ENCODE measurements at regions not wholly inside any gene's neighbourhood (a gene's known extent, or its start where the extent isn't known, plus 50 kb on each side); places are given as distances from the start of the nearest gene placed in this dataset.

DNA sequence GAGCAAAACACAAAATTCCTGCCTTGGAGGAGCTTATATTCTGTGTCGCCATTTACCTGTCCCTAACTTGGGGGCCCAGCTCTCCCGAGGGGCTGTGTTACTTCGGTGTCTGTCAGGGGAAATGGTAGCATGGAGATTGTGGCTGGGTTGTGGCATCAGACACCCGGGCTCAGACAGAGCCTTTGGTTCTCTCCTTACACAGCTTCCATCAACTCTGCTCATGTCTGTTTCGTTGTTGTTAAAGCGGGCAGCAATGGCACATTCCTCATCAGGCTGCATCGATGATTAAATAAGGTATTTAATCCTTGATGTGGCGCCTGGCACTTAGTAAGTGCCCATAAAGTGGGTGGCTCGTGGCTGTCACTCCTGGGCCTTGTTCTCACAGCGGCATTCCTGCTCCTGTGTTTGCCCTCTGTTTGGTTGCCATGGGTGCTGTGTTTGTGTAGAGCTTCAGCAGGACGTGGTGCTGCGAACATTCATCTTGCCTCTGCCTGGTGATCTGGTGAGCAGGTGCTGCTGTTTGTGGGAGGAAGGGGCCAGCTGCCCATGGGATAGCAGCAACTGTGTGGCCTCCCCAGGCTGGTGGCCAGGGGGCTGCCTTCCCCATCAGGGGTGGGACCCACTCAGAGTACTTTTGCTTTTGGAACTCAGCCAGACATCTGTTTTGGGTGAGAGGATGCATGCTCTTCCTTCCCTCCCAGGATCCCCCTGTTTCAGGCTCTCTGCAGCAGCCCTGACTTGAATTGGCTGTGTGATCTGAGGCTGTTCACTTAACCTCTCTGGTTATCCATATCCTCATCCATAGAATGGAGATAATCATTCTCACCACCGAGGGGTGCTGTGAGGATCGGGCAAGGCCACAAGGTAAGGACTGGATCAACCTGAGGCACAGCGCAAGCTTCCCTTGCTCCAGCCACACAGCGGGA is 207.2 kb upstream of the SVIL start:
- Histone ChIP-seq H3K4me3 (no peak overlapping the region), H3K27me3 (no peaks in the 10 kb centered on the region), H3K4me1 (peaks cover 13% of the 10 kb centered on the region), H3K36me3 (no peaks in the 10 kb centered on the region), H3K27ac (no peak overlapping the region), H3K9me3 (replicated peaks) (no peaks in the 10 kb centered on the region; the same call in 1 of the 2 replicates)
- peak; percentile 94 to 95 for DNase-seq

DNA sequence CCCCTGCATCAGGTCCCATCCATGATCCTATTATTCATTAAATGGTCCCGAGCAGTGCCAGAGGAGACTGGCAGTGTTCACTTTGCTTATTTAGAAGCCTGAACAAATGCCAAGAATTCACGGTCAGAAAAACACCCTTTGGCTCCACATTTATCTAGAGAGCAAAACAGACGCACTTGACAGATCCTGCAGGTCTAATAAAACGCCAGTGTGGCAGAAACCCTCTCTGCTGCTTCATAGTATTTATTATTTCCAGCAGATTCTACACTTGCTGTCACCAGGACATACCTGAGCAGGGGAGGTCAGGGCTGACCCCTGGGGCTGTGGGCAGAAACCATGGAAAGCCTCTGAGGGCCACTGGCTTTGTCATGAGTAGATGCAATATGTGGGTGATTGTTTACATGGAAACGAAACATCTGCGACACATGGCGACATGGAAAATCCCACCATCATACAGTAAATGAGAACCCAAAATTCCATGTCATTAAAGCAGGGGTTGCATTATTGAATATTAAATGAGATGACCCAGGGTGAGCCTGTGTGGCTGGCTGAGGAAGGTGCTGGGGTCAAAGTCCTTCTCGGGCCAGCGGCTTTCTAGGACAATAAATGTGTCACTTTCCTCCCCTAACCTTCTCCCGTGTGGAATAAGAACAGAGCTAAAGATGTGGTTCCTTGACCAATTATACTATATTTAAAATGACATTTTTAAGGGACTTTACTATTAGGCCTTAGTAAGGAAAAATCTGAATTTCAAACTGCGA is 205.9 kb upstream of the SVIL start:
- Histone ChIP-seq H3K27ac (no peak overlapping the region), H3K4me1 (peaks cover 13% of the 10 kb centered on the region), H3K36me3 (no peaks in the 10 kb centered on the region), H3K27me3 (no peaks in the 10 kb centered on the region), H3K9me3 (replicated peaks) (no peaks in the 10 kb centered on the region; the same call in 1 of the 2 replicates), H3K4me3 (no peak overlapping the region)
- no peak for DNase-seq

DNA sequence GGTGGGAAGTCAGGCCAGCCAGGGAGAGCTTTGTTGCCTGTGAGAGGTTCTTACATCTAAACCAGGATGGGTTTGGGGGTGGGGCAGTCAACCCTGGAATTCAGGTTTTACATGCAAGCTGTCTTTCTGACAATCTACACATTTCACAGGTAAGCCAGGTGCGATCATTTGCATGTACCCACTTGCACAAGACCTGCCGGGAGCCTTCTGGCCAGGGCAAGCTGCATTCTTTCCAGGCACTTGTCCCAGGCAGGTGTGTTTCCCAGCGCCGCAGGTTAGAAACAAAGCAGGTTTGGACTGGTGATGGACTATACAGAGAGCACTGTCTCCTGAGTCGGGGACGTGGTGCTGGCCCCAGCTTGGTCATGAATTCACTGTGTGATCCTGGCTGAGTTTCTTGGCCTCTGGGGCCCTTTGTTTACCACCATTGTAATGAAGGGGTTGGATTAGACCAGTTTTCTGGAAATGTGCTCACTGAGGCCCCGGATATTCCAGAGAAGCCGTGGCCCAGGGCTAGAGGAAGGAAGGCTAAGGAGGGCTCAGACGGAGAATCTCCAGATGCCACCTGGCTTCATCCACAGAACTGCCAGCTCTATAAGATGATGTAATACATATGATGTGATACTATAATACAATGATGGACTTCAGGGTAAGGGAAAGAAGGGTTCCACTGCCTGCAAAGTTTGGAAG is 205.2 kb upstream of the SVIL start:
- H3K4me3 ChIP-seq, result no peak overlapping the region
- peaks cover 13% of the 10 kb centered on the region for H3K4me1 ChIP-seq
- no peaks in the 10 kb centered on the region; the same call in 1 of the 2 replicates for H3K9me3 ChIP-seq (replicated peaks)
- no peak overlapping the region for H3K27ac ChIP-seq
- H3K27me3 ChIP-seq, result no peaks in the 10 kb centered on the region
- no peaks in the 10 kb centered on the region for H3K36me3 ChIP-seq
- no peak for DNase-seq

DNA sequence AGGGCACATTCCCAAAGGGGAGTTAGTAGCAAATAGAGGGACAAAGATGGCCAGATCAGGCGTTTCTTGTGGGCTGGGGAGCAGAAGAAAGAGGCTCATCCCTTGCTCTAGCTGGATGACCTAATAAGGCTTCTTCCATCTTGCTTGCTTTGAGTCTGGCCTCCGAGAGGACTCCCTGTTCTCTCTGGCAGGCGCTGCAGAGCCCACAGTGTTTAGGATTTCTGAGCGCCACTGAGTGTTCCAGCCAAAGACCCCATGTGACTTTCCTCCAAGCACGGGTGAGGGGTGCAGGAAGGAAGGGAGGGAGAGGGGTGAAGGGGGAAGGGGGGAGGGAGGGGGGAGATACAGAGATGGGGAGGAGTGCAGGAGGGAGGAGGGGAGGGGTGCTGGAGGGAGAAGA is 203.8 kb upstream of the SVIL start:
- peaks cover 13% of the 10 kb centered on the region for H3K4me1 ChIP-seq
- no peak for DNase-seq
- H3K27ac ChIP-seq, result no peak overlapping the region
- no peaks in the 10 kb centered on the region for H3K27me3 ChIP-seq
- H3K9me3 ChIP-seq (replicated peaks), result no peaks in the 10 kb centered on the region; the same call in 1 of the 2 replicates
- no peak overlapping the region for H3K4me3 ChIP-seq
- no peaks in the 10 kb centered on the region for H3K36me3 ChIP-seq

DNA sequence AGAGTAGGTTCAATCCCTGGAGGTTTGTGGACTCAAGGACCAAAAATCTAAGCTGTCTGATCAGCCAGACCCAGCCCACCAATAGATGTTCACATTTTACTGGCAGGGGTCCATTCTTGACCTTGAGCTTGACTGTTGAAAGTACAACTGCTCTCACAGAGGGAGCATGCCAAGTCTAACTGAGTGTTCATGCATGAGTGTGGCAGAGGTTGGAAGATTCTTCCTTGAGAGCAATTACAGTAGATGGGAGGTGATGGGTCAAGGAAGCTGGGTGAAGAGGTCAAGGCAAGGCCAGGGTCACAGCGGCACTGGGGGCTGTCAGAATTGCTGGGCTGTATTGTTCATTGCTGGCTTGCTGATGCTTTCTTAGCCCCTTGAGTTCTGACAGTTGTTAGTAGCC is 202.8 kb upstream of the SVIL start:
- Histone ChIP-seq H3K36me3 (no peaks in the 10 kb centered on the region), H3K4me1 (peaks cover 8% of the 10 kb centered on the region), H3K9me3 (replicated peaks) (no peaks in the 10 kb centered on the region; the same call in 1 of the 2 replicates), H3K4me3 (no peak overlapping the region), H3K27ac (no peak overlapping the region), H3K27me3 (no peaks in the 10 kb centered on the region)
- no peak for DNase-seq

DNA sequence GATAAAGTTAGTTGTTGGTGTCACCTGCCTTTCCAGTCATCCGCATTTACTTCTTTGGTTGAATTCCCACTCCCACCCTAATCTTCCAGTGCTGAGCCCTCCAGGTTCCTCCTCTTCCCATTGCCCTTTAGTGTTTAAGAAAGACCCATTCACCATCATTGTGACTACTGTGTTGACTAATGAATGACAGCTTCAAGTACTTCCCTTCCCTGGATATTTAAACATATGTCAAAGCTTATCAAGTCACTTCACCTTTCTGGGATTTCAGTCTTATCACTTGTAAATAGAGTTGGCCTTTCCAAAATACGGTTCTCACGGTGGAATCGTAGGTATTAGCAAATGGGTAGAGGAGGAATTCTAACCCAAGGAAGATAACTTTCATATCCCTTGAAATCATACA is 201.6 kb upstream of the SVIL start:
- Histone ChIP-seq H3K4me1 (no peaks in the 10 kb centered on the region; the same call in 1 of the 2 replicates), H3K36me3 (no peaks in the 10 kb centered on the region), H3K27ac (no peak overlapping the region), H3K4me3 (no peak overlapping the region), H3K27me3 (no peaks in the 10 kb centered on the region), H3K9me3 (replicated peaks) (no peaks in the 10 kb centered on the region; the same call in 1 of the 2 replicates)
- DNase-seq, result no peak

DNA sequence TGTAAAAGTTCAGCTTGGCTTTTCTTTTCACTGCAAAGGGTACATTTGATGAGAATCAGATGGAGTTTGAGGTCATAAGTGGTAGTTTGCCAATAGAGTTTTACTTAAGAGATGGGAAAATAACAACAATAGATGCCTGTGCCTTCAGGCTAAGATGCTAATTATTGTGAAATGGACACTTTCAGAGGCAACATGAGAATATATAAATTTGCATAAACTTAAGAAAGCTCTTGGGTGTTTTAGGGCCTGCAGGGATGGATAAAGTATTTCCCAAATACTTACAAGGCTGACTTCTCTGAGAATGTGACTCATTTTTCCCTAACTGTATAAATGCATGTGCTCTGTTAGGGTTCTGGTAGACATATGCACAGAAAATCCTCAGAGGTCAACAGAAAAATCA is 200.3 kb upstream of the SVIL start:
- no peaks in the 10 kb centered on the region for H3K4me1 ChIP-seq
- no peaks in the 10 kb centered on the region; the same call in 1 of the 2 replicates for H3K9me3 ChIP-seq (replicated peaks)
- no peaks in the 10 kb centered on the region for H3K27me3 ChIP-seq
- no peaks in the 10 kb centered on the region for H3K36me3 ChIP-seq
- H3K27ac ChIP-seq, result no peak overlapping the region
- no peak for DNase-seq
- no peak overlapping the region for H3K4me3 ChIP-seq

DNA sequence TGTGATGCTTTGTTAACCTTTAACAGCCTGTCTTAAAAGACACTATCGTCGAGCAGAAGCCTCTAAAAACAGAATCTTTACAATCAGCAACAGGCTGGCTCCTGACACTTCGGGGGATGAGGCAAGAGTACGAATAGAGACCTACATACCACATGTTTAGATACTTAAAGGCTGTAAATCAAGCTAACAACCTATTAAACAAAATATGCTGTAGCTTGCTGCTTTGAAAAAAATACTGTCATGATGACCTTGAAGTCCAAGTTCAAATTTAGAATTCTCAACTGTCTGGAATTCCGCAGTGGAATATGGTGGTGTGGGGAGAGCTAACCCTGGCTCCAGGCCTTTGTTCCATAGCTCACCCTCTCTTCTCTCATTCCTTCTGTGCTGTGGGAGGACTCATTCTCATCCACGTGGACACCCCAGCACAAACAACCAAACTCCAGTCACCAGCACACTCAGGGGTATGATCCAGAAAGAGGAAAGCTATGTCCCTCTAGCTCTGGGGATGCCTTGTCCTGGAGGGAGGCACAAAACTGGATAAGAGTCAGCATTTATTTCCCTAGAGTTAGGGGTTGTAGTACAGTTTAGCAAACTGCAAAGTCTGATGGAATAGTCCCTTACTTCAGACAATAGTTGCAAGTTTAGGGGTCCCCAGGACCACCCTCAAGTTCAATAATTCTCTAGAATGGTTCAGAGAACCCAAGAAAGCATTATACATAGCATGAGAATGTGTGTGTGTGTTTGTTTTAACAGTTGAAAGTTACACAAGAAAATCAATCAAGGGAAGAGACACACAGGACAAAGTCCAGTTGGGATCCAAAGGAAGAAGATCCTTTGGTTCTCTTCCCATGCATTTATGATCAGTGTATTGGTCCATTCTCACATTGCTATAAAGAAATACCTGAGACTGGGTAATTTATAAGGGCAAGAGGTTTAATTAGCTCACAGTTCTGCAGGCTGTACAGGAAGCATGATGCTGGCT is 196.1 kb upstream of the SVIL start:
- H3K9me3 ChIP-seq (replicated peaks), result peaks cover 4% of the 10 kb centered on the region
- no peaks in the 10 kb centered on the region for H3K4me1 ChIP-seq
- no peak for DNase-seq
- H3K36me3 ChIP-seq, result no peaks in the 10 kb centered on the region
- H3K27me3 ChIP-seq, result no peaks in the 10 kb centered on the region
- no peak overlapping the region for H3K27ac ChIP-seq
- H3K4me3 ChIP-seq, result no peak overlapping the region

DNA sequence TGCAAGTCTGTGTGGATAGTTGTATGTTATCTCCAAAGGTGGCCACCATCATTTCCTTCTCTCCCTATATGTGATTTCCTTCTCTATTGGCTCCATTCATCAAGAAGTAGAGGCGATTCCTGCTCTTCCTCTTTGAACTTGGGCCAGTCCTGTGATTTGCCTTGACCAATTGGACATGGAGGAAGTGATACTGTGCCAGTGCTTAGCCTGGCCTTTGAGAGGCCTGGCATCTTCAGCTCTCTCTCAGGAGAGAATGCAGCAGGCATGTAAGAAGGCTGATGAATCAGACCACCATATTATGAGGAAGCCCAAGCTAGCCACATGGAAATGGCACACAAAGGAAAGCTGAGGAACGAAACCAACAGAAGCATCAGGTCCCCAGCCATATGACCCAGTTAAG is 195.0 kb upstream of the SVIL start:
- Histone ChIP-seq H3K36me3 (no peaks in the 10 kb centered on the region), H3K4me1 (no peaks in the 10 kb centered on the region), H3K4me3 (no peak overlapping the region), H3K9me3 (replicated peaks) (peaks cover 4% of the 10 kb centered on the region), H3K27ac (no peak overlapping the region), H3K27me3 (no peaks in the 10 kb centered on the region)
- DNase-seq, result no peak

DNA sequence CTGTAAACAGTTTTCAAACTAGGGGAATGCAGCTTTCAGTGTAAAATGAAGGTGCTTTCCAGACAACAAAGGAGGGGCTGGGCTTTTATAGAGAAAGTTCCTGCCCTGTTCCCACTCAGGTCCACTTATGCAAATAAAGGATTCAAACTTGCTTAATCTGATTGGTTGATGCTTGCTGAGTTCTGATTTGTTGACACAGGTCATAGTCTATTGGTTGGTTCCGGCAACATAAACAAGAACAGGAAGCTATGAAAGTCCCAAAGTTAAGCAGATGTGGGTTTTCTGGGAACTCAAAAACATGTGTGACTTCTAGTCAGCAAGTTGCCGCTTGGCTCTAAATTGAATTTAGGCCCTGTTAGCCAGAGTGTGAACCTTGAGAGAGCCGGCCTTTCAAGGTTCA is 194.2 kb upstream of the SVIL start:
- no peak for DNase-seq

DNA sequence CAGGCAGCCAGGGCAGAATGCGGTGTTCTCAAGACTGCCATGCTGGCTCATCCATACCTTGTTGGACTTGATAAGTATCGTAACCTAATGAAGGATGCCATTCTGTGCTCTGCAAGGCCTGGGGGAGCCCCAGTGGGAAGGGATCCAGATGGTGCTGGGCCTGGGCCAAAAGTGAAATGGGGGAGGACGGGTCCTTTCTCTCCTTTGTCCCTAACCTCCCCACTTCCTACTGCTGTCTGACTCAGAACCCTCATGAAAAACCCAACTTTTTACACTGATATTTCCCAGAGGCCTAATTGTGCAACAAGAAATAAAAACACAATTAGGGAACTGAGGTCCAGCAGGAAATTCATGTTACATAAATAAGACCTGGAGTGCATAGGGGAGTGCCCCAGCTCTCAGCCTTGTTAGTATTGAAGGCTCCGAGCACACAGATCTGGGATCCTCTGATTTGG is 193.7 kb upstream of the SVIL start:
- Histone ChIP-seq H3K4me3 (no peak overlapping the region), H3K36me3 (no peaks in the 10 kb centered on the region), H3K27me3 (no peaks in the 10 kb centered on the region), H3K9me3 (replicated peaks) (peaks cover 4% of the 10 kb centered on the region), H3K4me1 (no peaks in the 10 kb centered on the region), H3K27ac (no peak overlapping the region)
- no peak for DNase-seq

More for the DNA sequence above, 194.2 kb upstream of the SVIL start:
- H3K4me1 ChIP-seq, result no peaks in the 10 kb centered on the region
- no peak overlapping the region for H3K4me3 ChIP-seq
- H3K9me3 ChIP-seq (replicated peaks), result peaks cover 4% of the 10 kb centered on the region
- H3K27ac ChIP-seq, result no peak overlapping the region
- no peaks in the 10 kb centered on the region for H3K27me3 ChIP-seq
- H3K36me3 ChIP-seq, result no peaks in the 10 kb centered on the region

DNA sequence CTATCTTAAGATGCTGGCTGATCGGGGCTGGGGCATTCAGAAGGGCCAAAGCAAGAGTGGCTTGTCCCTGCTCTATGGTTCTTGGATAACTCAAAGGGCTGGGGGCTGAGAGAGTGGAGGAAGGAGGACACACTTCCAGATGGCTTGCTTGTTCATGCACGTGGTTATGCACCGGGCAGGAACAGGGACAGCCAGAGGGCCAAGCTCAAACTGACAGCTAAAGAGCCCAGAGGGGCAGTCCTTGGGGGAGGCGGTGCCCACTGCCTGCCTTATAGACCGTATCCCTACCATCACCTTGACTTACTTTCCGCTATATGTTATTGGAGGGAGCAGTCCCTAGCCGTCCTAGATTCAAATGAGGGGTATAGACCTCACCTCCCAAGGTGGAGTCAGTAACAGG is 192.7 kb upstream of the SVIL start:
- Histone ChIP-seq H3K4me3 (no peak overlapping the region), H3K4me1 (no peaks in the 10 kb centered on the region), H3K27ac (no peak overlapping the region), H3K36me3 (no peaks in the 10 kb centered on the region), H3K27me3 (no peaks in the 10 kb centered on the region), H3K9me3 (replicated peaks) (peaks cover 4% of the 10 kb centered on the region)
- no peak for DNase-seq

DNA sequence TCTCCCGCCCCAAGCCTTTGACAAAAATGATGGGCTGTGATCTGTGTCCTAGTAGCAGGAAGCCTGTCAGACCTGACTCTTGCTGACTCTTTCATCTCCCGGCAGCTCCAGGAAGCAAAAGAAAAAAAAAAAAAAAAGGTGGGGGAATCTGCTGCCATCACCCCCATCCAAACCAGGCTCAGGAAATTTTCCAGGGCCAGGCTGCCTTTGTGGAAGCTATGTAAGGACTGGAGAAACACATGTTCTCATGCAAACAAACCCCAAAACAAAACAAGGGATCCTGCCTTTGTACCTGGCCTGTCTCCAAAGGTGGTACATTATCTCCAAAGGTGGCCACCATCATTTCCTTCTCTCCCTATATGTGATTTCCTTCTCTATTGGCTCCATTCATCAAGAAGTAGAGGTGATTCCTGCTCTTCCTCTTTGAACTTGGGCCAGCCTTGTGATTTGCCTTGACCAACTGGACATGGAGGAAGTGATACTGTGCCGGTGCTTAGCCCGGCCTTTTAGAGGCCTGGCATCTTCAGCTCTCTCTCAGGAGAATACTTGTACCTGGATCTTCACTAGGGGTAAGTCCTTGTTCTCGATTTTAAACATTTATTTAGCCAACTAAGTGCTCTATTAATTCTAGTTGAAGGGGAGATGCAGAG is 192.2 kb upstream of the SVIL start:
- H3K27ac ChIP-seq, result no peak overlapping the region
- no peak for DNase-seq
- H3K4me1 ChIP-seq, result no peaks in the 10 kb centered on the region
- H3K9me3 ChIP-seq (replicated peaks), result peaks cover 4% of the 10 kb centered on the region
- H3K27me3 ChIP-seq, result no peaks in the 10 kb centered on the region
- H3K4me3 ChIP-seq, result no peak overlapping the region
- H3K36me3 ChIP-seq, result no peaks in the 10 kb centered on the region
